HG03460 (cell line): ENCODE measurements at regions not wholly inside any gene's neighbourhood (a gene's known extent, or its start where the extent isn't known, plus 50 kb on each side); places are given as distances from the start of the nearest gene placed in this dataset.

Experiments used
- ATAC-seq: cut with Tn5 transposase; IDR thresholded peaks from one replicate; pipeline ENCODE4 v1.9.1; 2021; ENCODE audit not compliant: unreplicated experiment

- ATAC-seq = no peak
Observed at GRCh38 chr16:82360024-82360783, 190.2 kb upstream of the MPHOSPH6 start.

GRCh38 chr16:82358606-82359221 is 188.7 kb upstream of the MPHOSPH6 start:
- no peak for ATAC-seq

- no peak for ATAC-seq
Observed at GRCh38 chr16:82358161-82358560, 188.1 kb upstream of the MPHOSPH6 start.

- no peak for ATAC-seq
Observed at GRCh38 chr16:82357237-82357636, 187.2 kb upstream of the MPHOSPH6 start.

- no peak for ATAC-seq
Observed at GRCh38 chr16:82350560-82350959, 180.5 kb upstream of the MPHOSPH6 start.

GRCh38 chr16:82345318-82345717 is 175.3 kb upstream of the MPHOSPH6 start:
- no peak for ATAC-seq

GRCh38 chr16:82344157-82344556 is 174.1 kb upstream of the MPHOSPH6 start:
- no peak for ATAC-seq

GRCh38 chr16:82341146-82341669 is 171.2 kb upstream of the MPHOSPH6 start:
- ATAC-seq = no peak

GRCh38 chr16:82340531-82340930 is 170.5 kb upstream of the MPHOSPH6 start:
- ATAC-seq = no peak

- no peak for ATAC-seq
Observed at GRCh38 chr16:82337355-82337754, 167.3 kb upstream of the MPHOSPH6 start.

GRCh38 chr16:82331974-82332750 is 162.1 kb upstream of the MPHOSPH6 start:
- no peak for ATAC-seq

- ATAC-seq = no peak
Observed at GRCh38 chr16:82331397-82331796, 161.4 kb upstream of the MPHOSPH6 start.

GRCh38 chr16:82329504-82330192 is 159.6 kb upstream of the MPHOSPH6 start:
- ATAC-seq = no peak

- ATAC-seq = no peak
Observed at GRCh38 chr16:82328881-82329469, 159.0 kb upstream of the MPHOSPH6 start.

- ATAC-seq = no peak
Observed at GRCh38 chr16:82323171-82323570, 153.1 kb upstream of the MPHOSPH6 start.

GRCh38 chr16:82322177-82322576 is 152.2 kb upstream of the MPHOSPH6 start:
- ATAC-seq = no peak

GRCh38 chr16:82319038-82319437 is 149.0 kb upstream of the MPHOSPH6 start:
- no peak for ATAC-seq

- ATAC-seq = no peak
Observed at GRCh38 chr16:82317411-82318167, 147.6 kb upstream of the MPHOSPH6 start.

- ATAC-seq = no peak
Observed at GRCh38 chr16:82313754-82314153, 143.7 kb upstream of the MPHOSPH6 start.

- no peak for ATAC-seq
Observed at GRCh38 chr16:82311528-82311927, 141.5 kb upstream of the MPHOSPH6 start.
